Osteocyte (in vitro differentiated cells): ENCODE measurements at regions not wholly inside any gene's neighbourhood (a gene's known extent, or its start where the extent isn't known, plus 50 kb on each side); places are given as distances from the start of the nearest gene placed in this dataset.

Source experiments
- DNase-seq: peaks from one replicate; pipeline ENCODE4 v3.0.0; 2021; ENCODE audit warnings: mixed read lengths; ENCODE audit not compliant: unreplicated experiment; ENCODE audit errors: extremely low spot score
- H3K27ac Mint-ChIP-seq: one replicate; pipeline ENCODE4 v1.8.0; 2021; ENCODE audit warnings: mild to moderate bottlenecking, mixed read lengths; ENCODE audit not compliant: unreplicated experiment
- H3K27me3 Mint-ChIP-seq: one replicate; pipeline ENCODE4 v1.8.0; 2021; ENCODE audit warnings: mixed read lengths; ENCODE audit not compliant: unreplicated experiment
- H3K36me3 Mint-ChIP-seq: one replicate; pipeline ENCODE4 v1.8.0; 2021; ENCODE audit warnings: mixed read lengths; ENCODE audit not compliant: unreplicated experiment
- H3K4me1 Mint-ChIP-seq: one replicate; pipeline ENCODE4 v1.8.0; 2021; ENCODE audit warnings: mixed read lengths; ENCODE audit not compliant: unreplicated experiment
- H3K4me3 Mint-ChIP-seq: one replicate; pipeline ENCODE4 v1.8.0; 2021; ENCODE audit warnings: mild to moderate bottlenecking, moderate library complexity, mixed read lengths; ENCODE audit not compliant: unreplicated experiment
- H3K9me3 Mint-ChIP-seq: one replicate; pipeline ENCODE4 v1.8.0; 2021; ENCODE audit warnings: mixed read lengths; ENCODE audit not compliant: unreplicated experiment
- TF ChIP-seq, protein P1 (sequence below): fragments of 200-600 bp; sonication (generic); IDR thresholded peaks from 2 replicates; pipeline ENCODE4 v1.5.0; 2021; ENCODE audit warnings: antibody characterized with exemption, mild to moderate bottlenecking, moderate library complexity

DNA sequence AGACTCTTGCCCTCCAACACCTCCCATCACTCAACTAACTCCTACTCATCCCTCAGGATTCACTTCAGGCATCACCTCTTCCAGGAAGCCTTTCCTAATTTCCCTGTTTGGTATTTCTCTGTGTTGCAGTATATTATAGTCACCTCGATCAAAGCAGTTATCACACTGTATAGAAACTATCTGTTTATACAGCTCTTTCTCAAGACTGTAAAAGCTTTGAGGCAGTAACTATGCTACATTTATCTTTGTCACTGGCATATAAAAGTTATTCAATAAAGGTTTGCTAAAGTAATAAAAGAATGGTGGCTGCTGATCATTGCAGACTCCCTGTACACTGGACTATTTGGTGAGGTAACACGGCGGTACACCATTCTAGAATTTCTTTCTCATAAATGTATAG, 284.9 kb downstream of the PAX3 start:
- DNase-seq = no peak
- Mint-ChIP-seq H3K27ac (no peak overlapping the region), H3K27me3 (peaks cover 25% of the 10 kb centered on the region), H3K4me1 (no peaks in the 10 kb centered on the region), H3K9me3 (no peaks in the 10 kb centered on the region), H3K4me3 (no peak overlapping the region), H3K36me3 (no peaks in the 10 kb centered on the region)
- TF ChIP-seq, protein P1, sequence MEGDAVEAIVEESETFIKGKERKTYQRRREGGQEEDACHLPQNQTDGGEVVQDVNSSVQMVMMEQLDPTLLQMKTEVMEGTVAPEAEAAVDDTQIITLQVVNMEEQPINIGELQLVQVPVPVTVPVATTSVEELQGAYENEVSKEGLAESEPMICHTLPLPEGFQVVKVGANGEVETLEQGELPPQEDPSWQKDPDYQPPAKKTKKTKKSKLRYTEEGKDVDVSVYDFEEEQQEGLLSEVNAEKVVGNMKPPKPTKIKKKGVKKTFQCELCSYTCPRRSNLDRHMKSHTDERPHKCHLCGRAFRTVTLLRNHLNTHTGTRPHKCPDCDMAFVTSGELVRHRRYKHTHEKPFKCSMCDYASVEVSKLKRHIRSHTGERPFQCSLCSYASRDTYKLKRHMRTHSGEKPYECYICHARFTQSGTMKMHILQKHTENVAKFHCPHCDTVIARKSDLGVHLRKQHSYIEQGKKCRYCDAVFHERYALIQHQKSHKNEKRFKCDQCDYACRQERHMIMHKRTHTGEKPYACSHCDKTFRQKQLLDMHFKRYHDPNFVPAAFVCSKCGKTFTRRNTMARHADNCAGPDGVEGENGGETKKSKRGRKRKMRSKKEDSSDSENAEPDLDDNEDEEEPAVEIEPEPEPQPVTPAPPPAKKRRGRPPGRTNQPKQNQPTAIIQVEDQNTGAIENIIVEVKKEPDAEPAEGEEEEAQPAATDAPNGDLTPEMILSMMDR = no peak

DNA sequence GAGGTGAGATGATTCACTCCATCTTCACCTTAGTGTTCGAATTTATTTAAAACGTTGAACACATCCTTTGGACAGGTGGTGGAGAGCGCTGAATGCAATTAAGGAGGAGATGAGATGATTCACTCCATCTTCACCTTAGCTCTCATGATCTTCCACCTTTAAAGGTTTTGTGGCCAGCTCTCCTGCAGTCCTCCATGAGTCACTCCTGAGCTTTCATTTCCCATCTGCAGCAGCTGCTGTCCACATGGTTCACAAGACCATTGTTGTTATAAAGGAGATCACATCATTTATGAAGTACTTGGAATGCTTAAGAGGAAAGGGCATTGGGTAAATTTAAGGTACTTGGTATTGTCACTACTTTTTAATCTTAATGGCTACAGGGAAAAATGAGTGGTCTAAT, 298.5 kb downstream of the PAX3 start:
- Mint-ChIP-seq H3K27ac (no peak overlapping the region), H3K9me3 (no peaks in the 10 kb centered on the region), H3K27me3 (no peaks in the 10 kb centered on the region), H3K4me1 (peaks cover 8% of the 10 kb centered on the region), H3K36me3 (no peaks in the 10 kb centered on the region), H3K4me3 (no peak overlapping the region)
- DNase-seq = no peak
- TF ChIP-seq, protein P1 = no peak

DNA sequence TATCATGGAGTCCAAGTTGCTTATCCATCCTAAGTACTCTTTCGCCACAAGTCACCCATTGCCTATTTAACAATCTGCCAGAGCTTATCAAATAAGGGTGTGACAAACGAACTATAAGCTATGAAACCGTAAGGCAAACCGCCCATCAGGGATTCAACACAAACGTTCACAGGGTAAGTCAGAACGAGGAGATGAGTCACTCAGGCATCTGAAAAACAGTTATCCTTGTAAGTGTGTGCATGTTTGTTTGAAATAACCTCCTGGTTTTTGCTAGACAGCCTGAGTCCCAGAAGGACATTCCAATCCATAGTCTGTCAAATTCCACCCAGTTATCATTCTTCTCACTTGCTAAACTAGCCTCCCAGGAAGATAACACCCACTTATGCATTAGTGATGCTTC, 299.1 kb downstream of the PAX3 start:
- Mint-ChIP-seq H3K27ac (no peak overlapping the region), H3K4me3 (no peak overlapping the region), H3K36me3 (no peaks in the 10 kb centered on the region), H3K9me3 (no peaks in the 10 kb centered on the region), H3K27me3 (no peaks in the 10 kb centered on the region), H3K4me1 (peaks cover 8% of the 10 kb centered on the region)
- TF ChIP-seq, protein P1 = no peak
- DNase-seq = no peak

DNA sequence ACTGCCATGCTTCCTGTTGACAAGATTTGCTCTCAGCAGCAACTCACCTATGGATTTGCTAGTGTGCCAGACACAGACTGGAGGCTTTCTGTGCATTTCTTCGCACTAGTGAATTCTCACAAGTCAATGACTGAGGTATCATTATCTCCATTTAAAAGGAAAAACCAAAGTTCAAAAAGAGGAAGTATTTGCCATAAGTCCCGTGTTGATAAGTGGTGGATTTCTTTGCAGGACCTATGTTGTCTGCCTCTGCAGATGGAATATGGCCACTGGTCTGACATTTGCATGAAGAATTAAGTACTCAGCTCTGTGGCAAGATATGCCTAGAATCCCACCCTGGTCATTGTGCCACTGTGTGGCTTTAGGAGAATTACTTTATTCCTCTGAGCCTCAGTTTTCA, 299.6 kb downstream of the PAX3 start:
- Mint-ChIP-seq H3K36me3 (no peaks in the 10 kb centered on the region), H3K4me1 (peaks cover 8% of the 10 kb centered on the region), H3K9me3 (no peaks in the 10 kb centered on the region), H3K27ac (no peak overlapping the region), H3K27me3 (no peaks in the 10 kb centered on the region), H3K4me3 (no peak overlapping the region)
- TF ChIP-seq, protein P1 = no peak
- DNase-seq = no peak

DNA sequence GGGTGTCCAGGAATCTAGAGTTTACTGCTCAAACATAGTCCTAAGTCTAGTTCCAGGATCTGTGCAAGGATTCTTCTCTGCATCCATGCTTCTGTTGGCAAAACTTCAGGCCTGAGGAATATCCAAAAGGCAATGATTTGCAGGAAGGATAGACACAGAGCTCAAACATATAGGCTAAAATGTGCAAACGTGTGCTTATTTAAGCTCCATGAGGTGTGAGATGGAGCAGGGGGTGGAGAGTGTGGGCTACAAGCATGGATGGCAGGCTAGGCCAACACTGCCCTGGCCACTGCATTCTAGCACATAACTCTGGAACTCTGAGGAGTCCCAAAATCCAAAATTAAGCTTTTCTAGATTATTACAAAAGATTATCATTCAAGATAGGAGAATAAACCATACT, 301.1 kb downstream of the PAX3 start:
- Mint-ChIP-seq H3K4me1 (peaks cover 8% of the 10 kb centered on the region), H3K9me3 (no peaks in the 10 kb centered on the region), H3K36me3 (no peaks in the 10 kb centered on the region), H3K27me3 (no peaks in the 10 kb centered on the region), H3K4me3 (no peak overlapping the region), H3K27ac (no peak overlapping the region)
- no peak for DNase-seq
- TF ChIP-seq, protein P1 = no peak
